Adipocyte (in vitro differentiated cells): ENCODE measurements at regions not wholly inside any gene's neighbourhood (a gene's known extent, or its start where the extent isn't known, plus 50 kb on each side); places are given as distances from the start of the nearest gene placed in this dataset.

ENCODE experiments used
- DNase-seq: peaks from one replicate; pipeline ENCODE4 v3.0.0-alpha.2; 2015; ENCODE audit warnings: low read depth
- H3K27me3 ChIP-seq: replicated peaks from 2 replicates; pipeline ENCODE4 v1.7.0; 2013; ENCODE audit warnings: mild to moderate bottlenecking, low read length, moderate library complexity; ENCODE audit not compliant: control insufficient read depth, insufficient read depth
- H3K36me3 ChIP-seq: 2 replicates; pipeline ENCODE4 v1.7.0; 2013; ENCODE audit warnings: low read length, mild to moderate bottlenecking, moderate library complexity; ENCODE audit not compliant: control insufficient read depth, insufficient read depth, severe bottlenecking
- H3K4me1 ChIP-seq: 2 replicates; pipeline ENCODE4 v1.7.0; 2013; ENCODE audit warnings: mild to moderate bottlenecking, low read length, moderate library complexity; ENCODE audit not compliant: control insufficient read depth, insufficient read depth
- H3K4me3 ChIP-seq: 2 replicates; pipeline ENCODE4 v1.7.0; 2013; ENCODE audit warnings: mild to moderate bottlenecking, low read length, moderate library complexity
- H3K9ac ChIP-seq: 2 replicates; pipeline ENCODE4 v1.7.0; 2013; ENCODE audit warnings: mild to moderate bottlenecking, low read length, moderate library complexity
- H3K9me3 ChIP-seq: 2 replicates; pipeline ENCODE4 v1.7.0; 2013; ENCODE audit warnings: mild to moderate bottlenecking, low read length, moderate library complexity; ENCODE audit not compliant: control insufficient read depth

GRCh38 chr2:19829672-19830071 lies 72.1 kb downstream of the TTC32 start:
- no peak for DNase-seq
- Histone ChIP-seq H3K36me3 (no peaks in the 10 kb centered on the region), H3K9ac (no peak overlapping the region), H3K27me3 (no peaks in the 10 kb centered on the region), H3K9me3 (no peaks in the 10 kb centered on the region), H3K4me1 (no peaks in the 10 kb centered on the region), H3K4me3 (no peak overlapping the region)

- H3K9ac ChIP-seq = no peak overlapping the region
- no peak for DNase-seq
- no peaks in the 10 kb centered on the region for H3K9me3 ChIP-seq
- no peaks in the 10 kb centered on the region for H3K27me3 ChIP-seq
- H3K4me3 ChIP-seq = no peak overlapping the region
- H3K36me3 ChIP-seq = no peaks in the 10 kb centered on the region
- peaks cover 17% of the 10 kb centered on the region for H3K4me1 ChIP-seq
Observed at GRCh38 chr2:19826874-19827273, 74.9 kb downstream of the TTC32 start.

GRCh38 chr2:19823507-19823906 lies 78.3 kb downstream of the TTC32 start:
- H3K36me3 ChIP-seq = no peaks in the 10 kb centered on the region
- H3K9ac ChIP-seq = no peak overlapping the region
- no peaks in the 10 kb centered on the region for H3K9me3 ChIP-seq
- H3K27me3 ChIP-seq = no peaks in the 10 kb centered on the region
- peak; percentile 70 for DNase-seq
- H3K4me3 ChIP-seq = no peak overlapping the region
- H3K4me1 ChIP-seq = peaks cover 28% of the 10 kb centered on the region

- peaks cover 50% of the 10 kb centered on the region for H3K4me1 ChIP-seq
- H3K27me3 ChIP-seq = no peaks in the 10 kb centered on the region
- no peak overlapping the region for H3K9ac ChIP-seq
- peak; percentile 73 for DNase-seq
- no peaks in the 10 kb centered on the region for H3K36me3 ChIP-seq
- no peaks in the 10 kb centered on the region for H3K9me3 ChIP-seq
- H3K4me3 ChIP-seq = no peak overlapping the region
Observed at GRCh38 chr2:19819097-19820065, 82.4 kb downstream of the TTC32 start.

GRCh38 chr2:19818543-19818942 lies 83.2 kb downstream of the TTC32 start:
- no peak overlapping the region for H3K9ac ChIP-seq
- H3K4me3 ChIP-seq = no peak overlapping the region
- peaks cover 44% of the 10 kb centered on the region for H3K4me1 ChIP-seq
- no peaks in the 10 kb centered on the region for H3K36me3 ChIP-seq
- H3K9me3 ChIP-seq = no peaks in the 10 kb centered on the region
- H3K27me3 ChIP-seq = no peaks in the 10 kb centered on the region
- DNase-seq = no peak

GRCh38 chr2:19818039-19818438 lies 83.7 kb downstream of the TTC32 start:
- H3K9me3 ChIP-seq = no peaks in the 10 kb centered on the region
- no peak for DNase-seq
- peaks cover 39% of the 10 kb centered on the region for H3K4me1 ChIP-seq
- no peaks in the 10 kb centered on the region for H3K27me3 ChIP-seq
- no peaks in the 10 kb centered on the region for H3K36me3 ChIP-seq
- H3K9ac ChIP-seq = no peak overlapping the region
- H3K4me3 ChIP-seq = no peak overlapping the region

GRCh38 chr2:19815746-19816145 lies 86.0 kb downstream of the TTC32 start:
- Histone ChIP-seq H3K36me3 (no peaks in the 10 kb centered on the region), H3K9me3 (no peaks in the 10 kb centered on the region), H3K4me3 (no peak overlapping the region), H3K27me3 (no peaks in the 10 kb centered on the region), H3K9ac (no peak overlapping the region), H3K4me1 (peaks cover 33% of the 10 kb centered on the region)
- no peak for DNase-seq

GRCh38 chr2:19812166-19812565 lies 89.6 kb downstream of the TTC32 start:
- no peak overlapping the region for H3K9ac ChIP-seq
- no peak overlapping the region for H3K4me3 ChIP-seq
- no peaks in the 10 kb centered on the region for H3K27me3 ChIP-seq
- no peaks in the 10 kb centered on the region for H3K9me3 ChIP-seq
- DNase-seq = peak; percentile 73
- H3K36me3 ChIP-seq = no peaks in the 10 kb centered on the region
- peaks cover 16% of the 10 kb centered on the region for H3K4me1 ChIP-seq

GRCh38 chr2:19811186-19811585 lies 90.6 kb downstream of the TTC32 start:
- H3K4me3 ChIP-seq = no peak overlapping the region
- no peak overlapping the region for H3K9ac ChIP-seq
- H3K9me3 ChIP-seq = no peaks in the 10 kb centered on the region
- no peaks in the 10 kb centered on the region for H3K27me3 ChIP-seq
- DNase-seq = no peak
- H3K4me1 ChIP-seq = peaks cover 16% of the 10 kb centered on the region
- H3K36me3 ChIP-seq = no peaks in the 10 kb centered on the region

- Histone ChIP-seq H3K9me3 (no peaks in the 10 kb centered on the region), H3K27me3 (no peaks in the 10 kb centered on the region), H3K36me3 (no peaks in the 10 kb centered on the region), H3K4me1 (peaks cover 13% of the 10 kb centered on the region), H3K9ac (no peak overlapping the region), H3K4me3 (no peak overlapping the region)
- DNase-seq = no peak
Observed at GRCh38 chr2:19810637-19811036, 91.1 kb downstream of the TTC32 start.

GRCh38 chr2:19810148-19810547 lies 91.6 kb downstream of the TTC32 start:
- H3K4me1 ChIP-seq = peaks cover 8% of the 10 kb centered on the region
- H3K9ac ChIP-seq = no peak overlapping the region
- H3K9me3 ChIP-seq = no peaks in the 10 kb centered on the region
- DNase-seq = no peak
- H3K36me3 ChIP-seq = no peaks in the 10 kb centered on the region
- no peak overlapping the region for H3K4me3 ChIP-seq
- no peaks in the 10 kb centered on the region for H3K27me3 ChIP-seq
